HCT116 (cell line): ENCODE measurements at regions not wholly inside any gene's neighbourhood (a gene's known extent, or its start where the extent isn't known, plus 50 kb on each side); places are given as distances from the start of the nearest gene placed in this dataset.
"Not testable (repeated sequence)": the region's sequence is repeated elsewhere in the genome, so short reads cannot be mapped to it uniquely, and the experiment has no call there.

Experiments
- ATAC-seq: fragments of 200-7000 bp; cut with Tn5 transposase; 2 replicates; pipeline ENCODE4 v1.9.1; 2020; ENCODE audit warnings: mild to moderate bottlenecking, moderate library complexity
- BruUV-seq: library from RNA; stranded (reverse); fragments of 400-500 nt; replicated peaks from 2 replicates; lab custom pipeline; 2021; lab: Mats Ljungman, UMichigan
- CTCF ChIA-PET: fragments of 300-600 bp; sonication (Branson Sonifier 250); formaldehyde crosslinking; loops from one replicate; lab custom pipeline; 2021; ENCODE audit warnings: antibody characterized with exemption; lab: Charles Lee
- POLR2A ChIA-PET: fragments of 300-600, 350-600 bp; sonication (Branson Sonifier 250); formaldehyde crosslinking; loops from one replicate; lab custom pipeline; 2021; ENCODE audit warnings: antibody characterized with exemption; lab: Charles Lee
- RAD21 ChIA-PET, 2 experiments: fragments of 300-600 bp; sonication (Branson Sonifier 250); formaldehyde crosslinking; loops; one replicate each; lab custom pipeline; 2023; ENCODE audit warnings: low total read pairs in 2 of 2; ENCODE audit not compliant: uncharacterized antibody in 2 of 2, unreplicated experiment in 2 of 2, low non-redundant PET in 1 of 2; lab: Charles Lee
- DNase-seq: peaks from one replicate; pipeline ENCODE4 v3.0.0-alpha.2; 2010; ENCODE audit warnings: low read depth, low spot score
- H2AFZ ChIP-seq: fragments of 200-600 bp; shearing (Covaris generic), sonication (generic); 2 replicates; pipeline ENCODE4 v1.6.1; 2017; ENCODE audit warnings: low read depth, mixed run types, mixed read lengths, antibody characterized with exemption, low read length; ENCODE audit not compliant: poor library complexity, severe bottlenecking
- H3K27ac ChIP-seq: 2 replicates; pipeline ENCODE4 v1.5.1; 2012; ENCODE audit warnings: low read depth, low read length
- H3K27me3 ChIP-seq: fragments of 200-600 bp; sonication (generic); 2 replicates; pipeline ENCODE4 v1.6.1; 2016; ENCODE audit warnings: mixed run types, low read length, mixed read lengths; ENCODE audit not compliant: insufficient read depth
- H3K36me3 ChIP-seq, 2 experiments: fragments of 200-500 bp in 1 of 2; fragments of 200-600 bp in 1 of 2; sonication (Bioruptor generic) in 1 of 2; sonication (generic) in 1 of 2; 2 replicates each; pipeline versions ENCODE4 v1.5.1 to v1.6.1; 2014 to 2016; ENCODE audit warnings: low read length in 2 of 2, inconsistent platforms in 1 of 2, mixed read lengths in 1 of 2, mixed run types in 1 of 2; ENCODE audit not compliant: insufficient read depth in 2 of 2, control insufficient read depth in 1 of 2
- H3K4me1 ChIP-seq, 2 experiments: fragments of 200-600 bp in 1 of 2; sonication (generic) in 1 of 2; 2 replicates each; pipeline versions ENCODE4 v1.5.1 to v1.6.1; 2012 to 2017; ENCODE audit warnings: low read length in 2 of 2, inconsistent platforms in 1 of 2, mild to moderate bottlenecking in 1 of 2, mixed read lengths in 1 of 2, mixed run types in 1 of 2, moderate library complexity in 1 of 2; ENCODE audit not compliant: insufficient read depth in 2 of 2, control insufficient read depth in 1 of 2
- H3K4me2 ChIP-seq: fragments of 200-600 bp; sonication (generic); 2 replicates; pipeline ENCODE4 v1.6.1; 2017; ENCODE audit warnings: mixed run types, low read length, mixed read lengths
- H3K4me3 ChIP-seq, 2 experiments: fragments of 200-600 bp in 1 of 2; sonication (generic) in 1 of 2; replicated peaks in 1 of 2; 2 replicates each; pipeline ENCODE4 v1.5.1; 2011 to 2016; ENCODE audit warnings: low read length in 2 of 2, control low read depth in 1 of 2, low read depth in 1 of 2, mild to moderate bottlenecking in 1 of 2, mixed read lengths in 1 of 2, mixed run types in 1 of 2
- H3K79me2 ChIP-seq: fragments of 200-600 bp; sonication (generic); 2 replicates; pipeline ENCODE4 v1.6.1; 2017; ENCODE audit warnings: mild to moderate bottlenecking, mixed run types, low read length, moderate library complexity, mixed read lengths; ENCODE audit not compliant: insufficient read depth
- H3K9ac ChIP-seq: fragments of 200-600 bp; sonication (generic); 2 replicates; pipeline ENCODE4 v1.6.1; 2016; ENCODE audit warnings: low read length, mixed read lengths
- H3K9me2 ChIP-seq: fragments of 200-600 bp; sonication (generic), shearing (Covaris generic); 2 replicates; pipeline ENCODE4 v1.6.1; 2017; ENCODE audit warnings: mixed run types, mild to moderate bottlenecking, moderate library complexity; ENCODE audit not compliant: insufficient read depth
- H3K9me3 ChIP-seq, 2 experiments: fragments of 200-500 bp in 1 of 2; fragments of 200-600 bp in 1 of 2; sonication (Bioruptor generic) in 1 of 2; sonication (generic) in 1 of 2; 2 replicates each; pipeline ENCODE4 v1.6.1; 2014 to 2017; ENCODE audit warnings: low read length in 2 of 2, mixed read lengths in 2 of 2, inconsistent platforms in 1 of 2, low read depth in 1 of 2, mild to moderate bottlenecking in 1 of 2, mixed run types in 1 of 2, moderate library complexity in 1 of 2; ENCODE audit not compliant: control insufficient read depth in 1 of 2, insufficient read depth in 1 of 2
- H4K20me1 ChIP-seq: fragments of 200-600 bp; sonication (generic), shearing (Covaris generic); 2 replicates; pipeline ENCODE4 v1.6.1; 2017; ENCODE audit warnings: mixed run types, mild to moderate bottlenecking, moderate library complexity; ENCODE audit not compliant: insufficient read depth
- CBX3 ChIP-seq: IDR thresholded peaks from 2 replicates; pipeline ENCODE4 v1.6.1; 2012; ENCODE audit warnings: low read depth
- CEBPB ChIP-seq: IDR thresholded peaks from 2 replicates; pipeline ENCODE4 v1.6.1; 2012; ENCODE audit warnings: low read depth
- EGR1 ChIP-seq: IDR thresholded peaks from 2 replicates; pipeline ENCODE4 v1.6.1; 2012; ENCODE audit warnings: low read depth
- ELF1 ChIP-seq: IDR thresholded peaks from 2 replicates; pipeline ENCODE4 v1.6.1; 2012; ENCODE audit warnings: low read depth, borderline replicate concordance
- FOSL1 ChIP-seq: IDR thresholded peaks from 2 replicates; pipeline ENCODE4 v1.6.1; 2012; ENCODE audit warnings: low read depth
- JUND ChIP-seq: IDR thresholded peaks from 2 replicates; pipeline ENCODE4 v1.6.1; 2012
- POLR2A ChIP-seq: IDR thresholded peaks from 2 replicates; pipeline ENCODE4 v1.7.0; 2011; ENCODE audit warnings: borderline replicate concordance; ENCODE audit not compliant: insufficient read depth, insufficient read length; ENCODE audit errors: extremely low read depth
- POLR2AphosphoS5 ChIP-seq: IDR thresholded peaks from 2 replicates; pipeline ENCODE4 v1.6.1; 2011; ENCODE audit warnings: mild to moderate bottlenecking, low read depth, low read length, moderate library complexity
- RAD21 ChIP-seq: IDR thresholded peaks from 2 replicates; pipeline ENCODE4 v1.6.1; 2012; ENCODE audit warnings: low read depth, mild to moderate bottlenecking
- SIN3A ChIP-seq: IDR thresholded peaks from 2 replicates; pipeline ENCODE4 v1.6.1; 2012; ENCODE audit warnings: low read depth
- SP1 ChIP-seq: IDR thresholded peaks from 2 replicates; pipeline ENCODE4 v1.6.1; 2012; ENCODE audit warnings: low read depth
- SRF ChIP-seq: IDR thresholded peaks from 2 replicates; pipeline ENCODE4 v1.6.1; 2012; ENCODE audit warnings: low read depth
- TCF7L2 ChIP-seq: IDR thresholded peaks from 2 replicates; pipeline ENCODE4 v1.7.0; 2011; ENCODE audit warnings: borderline replicate concordance, inconsistent platforms; ENCODE audit not compliant: insufficient read depth, insufficient read length; ENCODE audit errors: extremely low read depth
- YY1 ChIP-seq: IDR thresholded peaks from 2 replicates; pipeline ENCODE4 v1.6.1; 2011; ENCODE audit warnings: low read length, low read depth, moderate library complexity, mild to moderate bottlenecking; ENCODE audit not compliant: insufficient replicate concordance; ENCODE audit errors: extremely low read depth
- ZBTB33 ChIP-seq: IDR thresholded peaks from 2 replicates; pipeline ENCODE4 v1.6.1; 2011; ENCODE audit warnings: mild to moderate bottlenecking, low read length, moderate library complexity; ENCODE audit not compliant: insufficient replicate concordance; ENCODE audit errors: extremely low read depth
- ZFX ChIP-seq: fragments of 450-650 bp; IDR thresholded peaks from 2 replicates; pipeline ENCODE4 v1.6.1; 2017
- ZNF274 ChIP-seq: fragments of 200-500 bp; sonication (Bioruptor generic); IDR thresholded peaks from 2 replicates; pipeline ENCODE4 v1.6.1; 2014; ENCODE audit warnings: mild to moderate bottlenecking, low read depth, low read length, inconsistent platforms
- intact Hi-C: fragments of 100-400 bp; cut with micrococcal nuclease; formaldehyde crosslinking; loops from 2 replicates; pipeline ENCODE4 v1.10.0; 2022
- TF ChIP-seq, protein P1 (sequence below), 3 experiments: fragments of 200-600 bp in 1 of 3; sonication (generic) in 1 of 3; IDR thresholded peaks in 2 of 3; conservative IDR thresholded peaks in 1 of 3; 2 replicates each; pipeline ENCODE4 v1.5.1; 2012 to 2017; ENCODE audit warnings: low read depth in 2 of 3, low read length in 2 of 3, antibody characterized with exemption in 1 of 3, borderline replicate concordance in 1 of 3, control low read depth in 1 of 3, mild to moderate bottlenecking in 1 of 3, mixed read lengths in 1 of 3, mixed run types in 1 of 3, moderate library complexity in 1 of 3; ENCODE audit not compliant: insufficient read depth in 1 of 3
- TF ChIP-seq, protein P2 (sequence below): IDR thresholded peaks from 2 replicates; pipeline ENCODE4 v1.6.1; 2012

DNA sequence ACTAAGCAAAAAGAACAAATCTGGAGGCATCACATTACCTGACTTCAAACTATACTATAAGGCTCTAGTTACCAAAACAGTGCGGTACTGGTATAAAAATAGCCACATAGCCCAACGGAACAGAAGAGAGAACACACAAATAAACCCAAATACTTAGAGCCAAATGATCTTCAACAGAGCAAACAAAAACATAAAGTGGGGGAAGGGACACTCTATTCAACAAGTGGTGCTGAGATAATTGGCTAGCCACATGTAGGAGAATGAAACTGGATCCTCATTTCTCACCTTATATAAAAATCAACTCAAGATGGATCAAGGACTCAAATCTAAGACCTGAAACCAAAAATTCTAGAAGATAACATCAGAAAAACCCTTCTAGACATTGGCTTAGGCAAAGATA lies 89.9 kb upstream of the ZNF608 start:
- intact Hi-C loops, H3K4me2 ChIP-seq, POLR2A ChIA-PET, CTCF ChIA-PET, H3K27ac ChIP-seq, H3K27me3 ChIP-seq, H3K9me2 ChIP-seq, H3K4me1 ChIP-seq, H3K9ac ChIP-seq, RAD21 ChIA-PET, DNase-seq, H4K20me1 ChIP-seq, BruUV-seq, H3K9me3 ChIP-seq, H2AFZ ChIP-seq, H3K36me3 ChIP-seq, ATAC-seq, H3K4me3 ChIP-seq, H3K79me2 ChIP-seq: not testable (repeated sequence)

GRCh38 chr5:124839371-124839998 lies 93.0 kb upstream of the ZNF608 start:
- H2AFZ ChIP-seq: no peak overlapping the region
- ChIA-PET RAD21 (no interaction called here), POLR2A (no interaction called here), CTCF (no interaction called here)
- intact Hi-C loops: no loop called here
- no peaks in the 10 kb centered on the region for H3K36me3 ChIP-seq
- H3K4me1 ChIP-seq: no peaks in the 10 kb centered on the region
- H3K9me3 ChIP-seq: no peaks in the 10 kb centered on the region
- no peak overlapping the region for H3K27ac ChIP-seq
- H4K20me1 ChIP-seq: no peaks in the 10 kb centered on the region
- H3K9me2 ChIP-seq: no peaks in the 10 kb centered on the region
- H3K27me3 ChIP-seq: no peaks in the 10 kb centered on the region
- H3K4me3 ChIP-seq: no peak overlapping the region
- ATAC-seq (no peak), DNase-seq (no peak)
- no peak overlapping the region for H3K9ac ChIP-seq
- TF ChIP-seq, protein P1, sequence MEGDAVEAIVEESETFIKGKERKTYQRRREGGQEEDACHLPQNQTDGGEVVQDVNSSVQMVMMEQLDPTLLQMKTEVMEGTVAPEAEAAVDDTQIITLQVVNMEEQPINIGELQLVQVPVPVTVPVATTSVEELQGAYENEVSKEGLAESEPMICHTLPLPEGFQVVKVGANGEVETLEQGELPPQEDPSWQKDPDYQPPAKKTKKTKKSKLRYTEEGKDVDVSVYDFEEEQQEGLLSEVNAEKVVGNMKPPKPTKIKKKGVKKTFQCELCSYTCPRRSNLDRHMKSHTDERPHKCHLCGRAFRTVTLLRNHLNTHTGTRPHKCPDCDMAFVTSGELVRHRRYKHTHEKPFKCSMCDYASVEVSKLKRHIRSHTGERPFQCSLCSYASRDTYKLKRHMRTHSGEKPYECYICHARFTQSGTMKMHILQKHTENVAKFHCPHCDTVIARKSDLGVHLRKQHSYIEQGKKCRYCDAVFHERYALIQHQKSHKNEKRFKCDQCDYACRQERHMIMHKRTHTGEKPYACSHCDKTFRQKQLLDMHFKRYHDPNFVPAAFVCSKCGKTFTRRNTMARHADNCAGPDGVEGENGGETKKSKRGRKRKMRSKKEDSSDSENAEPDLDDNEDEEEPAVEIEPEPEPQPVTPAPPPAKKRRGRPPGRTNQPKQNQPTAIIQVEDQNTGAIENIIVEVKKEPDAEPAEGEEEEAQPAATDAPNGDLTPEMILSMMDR (IDR thresholded peaks at IDR 0.05 in 2 of 3, conservative IDR thresholded peaks at IDR 0.05 in 1 of 3; ENCODE audit: borderline replicate concordance in 1 of 3, insufficient read depth in 1 of 3, low read depth in 2 of 3, low read length in 2 of 3): no peak
- no peak for TF ChIP-seq JUND
- no peak for TF ChIP-seq CEBPB
- no peak for TF ChIP-seq RAD21
- no peak for TF ChIP-seq ZFX
- TF ChIP-seq SIN3A: no peak
- no peak for TF ChIP-seq FOSL1
- TF ChIP-seq ZBTB33: no peak
- TF ChIP-seq POLR2A: no peak
- no peak for TF ChIP-seq SP1
- no peak for TF ChIP-seq ZNF274
- TF ChIP-seq, protein P2, sequence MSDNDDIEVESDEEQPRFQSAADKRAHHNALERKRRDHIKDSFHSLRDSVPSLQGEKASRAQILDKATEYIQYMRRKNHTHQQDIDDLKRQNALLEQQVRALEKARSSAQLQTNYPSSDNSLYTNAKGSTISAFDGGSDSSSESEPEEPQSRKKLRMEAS: no peak
- no peak for TF ChIP-seq TCF7L2
- no peak for TF ChIP-seq SRF
- TF ChIP-seq EGR1: no peak
- TF ChIP-seq CBX3: no peak
- no peak for TF ChIP-seq POLR2AphosphoS5
- no peak for TF ChIP-seq ELF1
- no peak for TF ChIP-seq YY1
- BruUV-seq: no TSS peak
- H3K4me2 ChIP-seq: no peak overlapping the region
- no peaks in the 10 kb centered on the region for H3K79me2 ChIP-seq
